ENCODE measurements at regions not wholly inside any gene's neighbourhood (a gene's known extent, or its start where the extent isn't known, plus 50 kb on each side); places are given as distances from the start of the nearest gene placed in this dataset.

DNA sequence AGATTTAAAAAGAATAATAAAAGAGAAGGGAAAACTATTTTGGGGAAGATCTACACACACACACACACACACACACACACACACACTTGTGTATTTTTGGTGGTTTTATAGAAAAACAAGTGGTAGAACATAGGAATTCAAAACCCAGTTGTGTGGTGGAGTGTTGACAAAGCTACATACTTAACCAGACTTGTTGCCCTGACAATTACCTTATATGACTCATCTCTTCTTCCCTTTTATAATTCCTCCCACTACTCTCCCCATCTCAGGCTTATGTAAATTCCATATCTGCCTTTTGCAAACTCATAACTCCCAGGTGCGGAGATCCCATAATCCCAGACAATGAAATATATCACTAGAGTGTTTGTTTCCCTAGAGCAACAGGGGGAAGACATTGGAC is 873.7 kb downstream of the NXPH1 start:
- Histone ChIP-seq H3K9me1 (ENCODE audit: insufficient read depth, low read length) (no peaks in the 10 kb centered on the region), H4K8ac (ENCODE audit: low read depth in 2 of 2, low read length in 2 of 2) (no peak overlapping the region), H2AK5ac (ENCODE audit: low read depth, low read length) (no peak overlapping the region), H3K56ac (ENCODE audit: extremely low read depth, insufficient read depth, low read length) (no peak overlapping the region), H2BK15ac (ENCODE audit: low read depth, low read length) (no peak overlapping the region), H3K27me3 (ENCODE audit: control insufficient read depth, insufficient read depth, low read length) (no peaks in the 10 kb centered on the region), H3K4me2 (ENCODE audit: low read depth, low read length) (no peak overlapping the region), H3K14ac (replicated peaks; ENCODE audit: low read depth, low read length) (no peak overlapping the region), H4K20me1 (ENCODE audit: insufficient read depth, low read length) (no peaks in the 10 kb centered on the region), H2AFZ (replicated peaks; ENCODE audit: low read length, poor library complexity) (no peak overlapping the region), H4K5ac (ENCODE audit: low read depth, low read length) (no peak overlapping the region), H3K27ac (ENCODE audit: insufficient read depth, low read length) (no peak overlapping the region), H3K9ac (ENCODE audit: low read depth, low read length) (no peak overlapping the region), H2BK120ac (ENCODE audit: low read depth, low read length) (no peak overlapping the region), H3K4ac (ENCODE audit: low read depth, low read length) (no peak overlapping the region), H3K4me3 (ENCODE audit: insufficient read depth, low read depth, low read length) (no peak overlapping the region), H2BK5ac (ENCODE audit: low read depth, low read length, poor library complexity, severe bottlenecking) (no peak overlapping the region), H4K91ac (ENCODE audit: insufficient read depth, low read depth, low read length) (no peak overlapping the region), H3K4me1 (ENCODE audit: control insufficient read depth, insufficient read depth, low read length) (no peaks in the 10 kb centered on the region), H3K9me3 (ENCODE audit: control insufficient read depth, insufficient read depth, low read length) (peaks cover 3% of the 10 kb centered on the region; the same call in 1 of the 2 replicates), H3K36me3 (ENCODE audit: control insufficient read depth, insufficient read depth, low read length) (no peaks in the 10 kb centered on the region), H2BK20ac (ENCODE audit: low read depth, low read length) (no peak overlapping the region), H3K23ac (ENCODE audit: low read depth, low read length) (no peak overlapping the region), H2AK9ac (replicated peaks; ENCODE audit: low read depth, low read length, poor library complexity) (no peak overlapping the region), H3K79me1 (ENCODE audit: low read depth in 1 of 2, low read length in 2 of 2) (no peaks in the 10 kb centered on the region), H3K18ac (ENCODE audit: low read depth, low read length) (no peak overlapping the region)
- no peak for ATAC-seq (ENCODE audit: low read depth)
- POLR2A ChIA-PET (ENCODE audit: unreplicated experiment): no interaction called here
- intact Hi-C loops (cut with micrococcal nuclease): no loop called here
- no CpG with 5 or more reads among the region's 1 CpG for WGBS, 2 experiments (ENCODE audit: extremely low coverage in 2 of 2, insufficient read length in 1 of 2)
- dilution Hi-C loops (cut with HindIII; ENCODE audit: low sequenced_read_pairs, unreplicated experiment): no loop called here
- no peak for DNase-seq
- CTCF ChIA-PET: no interaction called here
- no TSS peak for BruUV-seq (replicated peaks)
- no peak for TF ChIP-seq MXI1 (IDR thresholded peaks at IDR 0.05; ENCODE audit: borderline replicate concordance, low read depth, low read length)
- no peak for TF ChIP-seq CTCF (conservative IDR thresholded peaks at IDR 0.05; ENCODE audit: low read depth, low read length)
- TF ChIP-seq POLR2A (IDR thresholded peaks at IDR 0.05; ENCODE audit: low read depth, low read length): no peak
- TF ChIP-seq ELK1 (IDR thresholded peaks at IDR 0.05; ENCODE audit: borderline replicate concordance, low read depth, low read length): no peak
- no peak for TF ChIP-seq CEBPB (IDR thresholded peaks at IDR 0.05; ENCODE audit: low read depth, low read length)
- no peak for TF ChIP-seq FOS (IDR thresholded peaks at IDR 0.05; ENCODE audit: low read depth, low read length)
- TF ChIP-seq MAFK (IDR thresholded peaks at IDR 0.05; ENCODE audit: low read depth, low read length): no peak
- TF ChIP-seq NFE2L2 (IDR thresholded peaks at IDR 0.05; ENCODE audit: low read depth, low read length): no peak
- TF ChIP-seq RCOR1 (IDR thresholded peaks at IDR 0.05; ENCODE audit: insufficient replicate concordance, low read length): no peak
- no peak for TF ChIP-seq RFX5 (IDR thresholded peaks at IDR 0.05; ENCODE audit: low read depth, low read length)
- no peak for TF ChIP-seq CHD1 (IDR thresholded peaks at IDR 0.05; ENCODE audit: low read depth, low read length)
- TF ChIP-seq MAZ (IDR thresholded peaks at IDR 0.05; ENCODE audit: borderline replicate concordance, low read depth, low read length): no peak
- TF ChIP-seq BHLHE40 (IDR thresholded peaks at IDR 0.05; ENCODE audit: low read depth, low read length): no peak
- TF ChIP-seq, protein P1, sequence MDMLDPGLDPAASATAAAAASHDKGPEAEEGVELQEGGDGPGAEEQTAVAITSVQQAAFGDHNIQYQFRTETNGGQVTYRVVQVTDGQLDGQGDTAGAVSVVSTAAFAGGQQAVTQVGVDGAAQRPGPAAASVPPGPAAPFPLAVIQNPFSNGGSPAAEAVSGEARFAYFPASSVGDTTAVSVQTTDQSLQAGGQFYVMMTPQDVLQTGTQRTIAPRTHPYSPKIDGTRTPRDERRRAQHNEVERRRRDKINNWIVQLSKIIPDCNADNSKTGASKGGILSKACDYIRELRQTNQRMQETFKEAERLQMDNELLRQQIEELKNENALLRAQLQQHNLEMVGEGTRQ (IDR thresholded peaks at IDR 0.05; ENCODE audit: low read depth, low read length): no peak
- no peak for TF ChIP-seq SMC3 (IDR thresholded peaks at IDR 0.05; ENCODE audit: low read depth, low read length)
- TF ChIP-seq RAD21 (IDR thresholded peaks at IDR 0.05; ENCODE audit: low read length): no peak
- in situ Hi-C loops (cut with MboI; ENCODE audit: low sequenced_read_pairs): no loop called here

Measured in IMR-90 (cell line).